ENCODE measurements at regions not wholly inside any gene's neighbourhood (a gene's known extent, or its start where the extent isn't known, plus 50 kb on each side); places are given as distances from the start of the nearest gene placed in this dataset.

- peak; percentile 34 for DNase-seq (ENCODE audit: low read depth, low spot score)
- in situ Hi-C loops (cut with HindIII; ENCODE audit: low pct_unique_long_range_greater_than_20kb, low sequenced_read_pairs) = no loop called here
Measured at GRCh38 chrX:81489987-81490386, 288.1 kb downstream of the SH3BGRL start.

- in situ Hi-C loops (cut with HindIII; ENCODE audit: low pct_unique_long_range_greater_than_20kb, low sequenced_read_pairs) = no loop called here
- DNase-seq (ENCODE audit: low read depth, low spot score) = no peak
Measured at GRCh38 chrX:81527881-81528440, 326.1 kb downstream of the SH3BGRL start.

DNA sequence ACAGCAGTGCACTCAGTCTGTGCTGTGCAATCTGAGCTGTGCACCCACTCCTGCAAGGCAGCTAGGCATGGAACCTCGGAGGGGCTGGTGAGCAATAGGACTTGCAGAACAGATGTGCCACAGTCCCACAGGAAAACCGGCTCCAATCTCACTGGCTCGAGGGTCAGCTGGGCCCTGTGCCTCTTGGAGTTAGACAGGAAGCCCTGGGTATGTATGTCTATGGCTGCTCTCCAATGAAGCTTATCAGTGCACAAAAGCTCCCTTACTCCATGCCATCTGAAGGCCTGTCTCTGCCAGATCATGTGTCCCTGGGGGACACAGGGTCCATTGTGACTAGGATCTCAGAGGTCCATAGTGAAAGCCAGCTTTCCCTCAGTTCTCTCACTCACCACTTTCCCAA lies 335.8 kb downstream of the SH3BGRL start:
- no peak for DNase-seq (ENCODE audit: low read depth, low spot score)
- in situ Hi-C loops (cut with HindIII; ENCODE audit: low pct_unique_long_range_greater_than_20kb, low sequenced_read_pairs) = no loop called here

GRCh38 chrX:81542255-81542654 lies 340.4 kb downstream of the SH3BGRL start:
- in situ Hi-C loops (cut with HindIII; ENCODE audit: low pct_unique_long_range_greater_than_20kb, low sequenced_read_pairs) = no loop called here
- no peak for DNase-seq (ENCODE audit: low read depth, low spot score)

- no peak for DNase-seq (ENCODE audit: low read depth, low spot score)
- in situ Hi-C loops (cut with HindIII; ENCODE audit: low pct_unique_long_range_greater_than_20kb, low sequenced_read_pairs) = no loop called here
Measured at GRCh38 chrX:81556880-81557279, 355.0 kb downstream of the SH3BGRL start.

GRCh38 chrX:81564851-81565250 lies 362.9 kb downstream of the SH3BGRL start:
- no peak for DNase-seq (ENCODE audit: low read depth, low spot score)
- in situ Hi-C loops (cut with HindIII; ENCODE audit: low pct_unique_long_range_greater_than_20kb, low sequenced_read_pairs) = no loop called here

DNA sequence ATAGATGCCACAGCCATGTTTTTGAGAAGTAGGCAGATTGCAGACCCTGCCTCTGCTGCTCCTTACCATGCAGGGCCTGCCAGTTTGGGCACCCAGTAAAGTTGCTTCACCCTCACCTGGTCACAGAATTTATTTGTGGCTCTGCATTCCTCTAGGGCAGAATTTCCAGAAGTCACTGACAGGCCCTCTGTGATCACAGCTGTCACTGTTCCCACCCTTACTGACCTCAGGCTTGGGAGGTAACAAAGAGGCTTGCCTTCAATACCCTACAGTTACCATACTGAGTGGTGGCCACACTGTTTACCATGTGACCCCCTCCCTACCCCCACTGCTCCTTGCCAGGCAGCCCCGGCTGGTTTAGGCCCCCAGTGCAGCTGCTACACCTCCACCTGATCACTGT lies 375.1 kb downstream of the SH3BGRL start:
- DNase-seq (ENCODE audit: low read depth, low spot score) = no peak
- in situ Hi-C loops (cut with HindIII; ENCODE audit: low pct_unique_long_range_greater_than_20kb, low sequenced_read_pairs) = no loop called here

DNA sequence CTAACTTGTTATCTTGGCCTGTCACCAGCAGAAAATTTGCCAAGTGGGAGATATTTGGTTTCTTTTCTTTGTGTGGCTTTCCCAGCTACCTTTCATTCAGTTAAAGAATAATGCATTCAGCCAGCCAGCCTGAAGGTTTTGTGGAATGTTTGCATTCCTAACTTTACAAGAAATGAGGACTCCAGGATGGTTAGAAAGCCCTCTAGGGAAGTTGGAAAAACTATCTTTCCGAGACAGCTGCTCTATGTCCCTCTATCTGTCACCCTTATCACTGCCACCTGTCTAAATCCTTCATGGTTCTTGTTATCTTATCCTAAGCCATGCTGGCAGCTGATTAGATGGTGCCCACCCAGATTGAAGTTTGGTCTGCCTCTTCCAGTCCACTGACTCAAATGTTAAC lies 384.2 kb downstream of the SH3BGRL start:
- no peak for DNase-seq (ENCODE audit: low read depth, low spot score)
- in situ Hi-C loops (cut with HindIII; ENCODE audit: low pct_unique_long_range_greater_than_20kb, low sequenced_read_pairs) = no loop called here

- in situ Hi-C loops (cut with HindIII; ENCODE audit: low pct_unique_long_range_greater_than_20kb, low sequenced_read_pairs) = no loop called here
Measured at GRCh38 chrX:81615979-81616378, 414.1 kb downstream of the SH3BGRL start.

DNA sequence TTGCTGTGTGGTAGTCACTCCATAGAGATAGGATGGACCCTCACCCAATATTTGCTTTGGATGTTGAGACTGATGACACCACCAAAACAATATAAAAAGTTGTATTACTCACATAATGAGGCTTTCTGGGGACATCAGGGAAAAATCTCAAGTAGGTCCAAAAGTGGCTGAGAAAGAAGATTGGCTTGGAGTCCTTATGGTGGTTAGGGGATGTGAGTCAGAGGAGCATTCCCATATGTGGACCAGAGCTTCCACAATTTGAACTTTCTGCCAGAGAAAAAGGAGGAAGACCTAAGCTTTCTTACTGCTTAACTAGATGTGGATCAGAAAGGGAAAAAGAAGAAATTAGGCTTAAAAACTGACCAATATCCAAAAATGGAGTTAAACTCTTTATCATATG lies 460.5 kb downstream of the SH3BGRL start:
- no peak for DNase-seq (ENCODE audit: low read depth, low spot score)
- in situ Hi-C loops (cut with HindIII; ENCODE audit: low pct_unique_long_range_greater_than_20kb, low sequenced_read_pairs) = no loop called here

More at GRCh38 chrX:81615979-81616378, 414.1 kb downstream of the SH3BGRL start:
- DNase-seq (ENCODE audit: low read depth, low spot score) = no peak

GRCh38 chrX:81708487-81708886 lies 506.6 kb downstream of the SH3BGRL start:
- DNase-seq (ENCODE audit: low read depth, low spot score) = peak; percentile 9
- in situ Hi-C loops (cut with HindIII; ENCODE audit: low pct_unique_long_range_greater_than_20kb, low sequenced_read_pairs) = no loop called here

GRCh38 chrX:81728622-81729021 lies 526.7 kb downstream of the SH3BGRL start:
- in situ Hi-C loops (cut with HindIII; ENCODE audit: low pct_unique_long_range_greater_than_20kb, low sequenced_read_pairs) = no loop called here
- DNase-seq (ENCODE audit: low read depth, low spot score) = no peak

DNA sequence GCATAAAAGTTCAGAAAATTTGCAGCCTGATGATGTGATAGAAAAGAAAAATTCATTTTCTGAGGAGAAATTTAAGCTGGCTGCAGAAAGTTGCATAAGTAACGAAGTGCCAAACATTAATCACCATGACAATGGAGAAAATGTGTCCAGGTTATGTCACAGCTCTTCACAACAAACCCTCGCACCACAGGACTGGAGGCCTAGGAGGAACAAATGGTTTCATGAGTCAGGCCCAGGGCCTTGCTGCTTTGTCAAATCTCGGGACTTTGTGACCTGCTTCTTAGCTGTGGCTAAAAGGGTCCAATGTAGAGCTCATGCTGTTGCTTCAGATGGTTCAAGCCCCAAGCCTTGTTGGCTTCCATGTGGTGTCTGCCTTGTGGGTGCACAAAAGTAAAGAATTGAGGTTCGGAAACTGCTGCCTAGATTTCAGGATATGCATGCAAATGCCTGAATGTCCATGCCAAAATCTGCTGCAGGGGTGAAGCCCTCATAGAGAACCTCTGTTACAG lies 527.4 kb downstream of the SH3BGRL start:
- in situ Hi-C loops (cut with HindIII; ENCODE audit: low pct_unique_long_range_greater_than_20kb, low sequenced_read_pairs) = no loop called here
- no peak for DNase-seq (ENCODE audit: low read depth, low spot score)

DNA sequence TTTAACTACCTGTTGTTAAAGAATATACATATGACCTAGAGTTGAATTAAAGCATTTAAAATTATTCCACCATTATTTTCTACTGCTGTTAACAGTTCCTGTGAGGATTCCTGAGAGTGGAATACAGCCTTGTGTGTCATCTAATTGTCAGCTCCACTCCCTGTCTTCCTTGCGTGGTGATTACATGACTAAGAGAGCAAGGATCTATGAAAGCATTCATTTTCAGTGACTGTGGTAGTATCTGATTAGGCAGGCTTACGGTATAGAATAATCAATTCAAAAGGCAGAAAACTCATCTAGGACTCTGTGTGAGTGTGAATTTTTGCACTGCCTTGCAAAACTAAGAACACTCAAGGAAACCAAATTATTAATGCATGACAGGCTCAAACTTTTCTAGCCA lies 577.8 kb downstream of the SH3BGRL start:
- in situ Hi-C loops (cut with HindIII; ENCODE audit: low pct_unique_long_range_greater_than_20kb, low sequenced_read_pairs) = no loop called here
- DNase-seq (ENCODE audit: low read depth, low spot score) = no peak

GRCh38 chrX:81791086-81791485 lies 589.2 kb downstream of the SH3BGRL start:
- DNase-seq (ENCODE audit: low read depth, low spot score) = no peak
- in situ Hi-C loops (cut with HindIII; ENCODE audit: low pct_unique_long_range_greater_than_20kb, low sequenced_read_pairs) = no loop called here

All from SK-MEL-5 (cell line).